H9 (cell line): ENCODE measurements at regions not wholly inside any gene's neighbourhood (a gene's known extent, or its start where the extent isn't known, plus 50 kb on each side); places are given as distances from the start of the nearest gene placed in this dataset.
A peak's percentile ranks its signal among the peaks of the same experiment; 100 is the strongest.

Experiments
- DNase-seq: peaks from one replicate; pipeline ENCODE4 v3.0.0-alpha.2; 2017
- H2AFZ ChIP-seq: one replicate; pipeline ENCODE4 v1.6.1; 2013; ENCODE audit warnings: mild to moderate bottlenecking, low read length, control low read depth, moderate library complexity
- H2AK5ac ChIP-seq: 2 replicates; pipeline ENCODE4 v1.6.1; 2013; ENCODE audit warnings: low read length, control low read depth, mixed read lengths; ENCODE audit not compliant: insufficient read length
- H2BK120ac ChIP-seq: one replicate; pipeline ENCODE4 v1.6.1; 2013; ENCODE audit warnings: low read depth, mild to moderate bottlenecking, low read length, control low read depth, inconsistent platforms; ENCODE audit not compliant: poor library complexity, severe bottlenecking
- H2BK12ac ChIP-seq: 2 replicates; pipeline ENCODE4 v1.6.1; 2013; ENCODE audit warnings: low read length, control low read depth, mixed read lengths, low read depth; ENCODE audit not compliant: insufficient read length
- H2BK15ac ChIP-seq: 2 replicates; pipeline ENCODE4 v1.6.1; 2013; ENCODE audit warnings: low read depth, low read length, control low read depth
- H2BK20ac ChIP-seq: one replicate; pipeline ENCODE4 v1.6.1; 2013; ENCODE audit warnings: low read depth, mild to moderate bottlenecking, low read length, control low read depth, inconsistent platforms; ENCODE audit not compliant: poor library complexity, severe bottlenecking
- H2BK5ac ChIP-seq: 2 replicates; pipeline ENCODE4 v1.6.1; 2013; ENCODE audit warnings: low read length, control low read depth, mixed read lengths; ENCODE audit not compliant: insufficient read length
- H3K14ac ChIP-seq: 2 replicates; pipeline ENCODE4 v1.6.1; 2013; ENCODE audit warnings: low read length, control low read depth; ENCODE audit not compliant: insufficient read depth
- H3K18ac ChIP-seq: 2 replicates; pipeline ENCODE4 v1.6.1; 2013; ENCODE audit warnings: low read depth, mild to moderate bottlenecking, mixed read lengths, low read length, control low read depth; ENCODE audit not compliant: insufficient read length
- H3K23ac ChIP-seq: 2 replicates; pipeline ENCODE4 v1.6.1; 2013; ENCODE audit warnings: low read length, control low read depth, mixed read lengths, low read depth; ENCODE audit not compliant: insufficient read length
- H3K23me2 ChIP-seq: 2 replicates; pipeline ENCODE4 v1.6.1; 2013; ENCODE audit warnings: low read depth, mild to moderate bottlenecking, mixed read lengths, low read length, control low read depth; ENCODE audit not compliant: insufficient read length, poor library complexity, severe bottlenecking
- H3K27ac ChIP-seq: 2 replicates; pipeline ENCODE4 v1.5.1; 2013; ENCODE audit warnings: low read length, control low read depth, mixed read lengths, low read depth; ENCODE audit not compliant: insufficient read length
- H3K27me3 ChIP-seq: 2 replicates; pipeline ENCODE4 v1.6.1; 2013; ENCODE audit warnings: low read length, control low read depth, inconsistent platforms; ENCODE audit not compliant: insufficient read depth
- H3K4ac ChIP-seq: 2 replicates; pipeline ENCODE4 v1.6.1; 2013; ENCODE audit warnings: low read depth, mild to moderate bottlenecking, control low read depth, inconsistent platforms, low read length, moderate library complexity
- H3K4me1 ChIP-seq: 2 replicates; pipeline ENCODE4 v1.6.1; 2013; ENCODE audit warnings: low read length, control low read depth, inconsistent platforms; ENCODE audit not compliant: insufficient read depth
- H3K4me2 ChIP-seq: 2 replicates; pipeline ENCODE4 v1.6.1; 2013; ENCODE audit warnings: low read length, control low read depth, mixed read lengths; ENCODE audit not compliant: insufficient read length, insufficient read depth
- H3K56ac ChIP-seq: 2 replicates; pipeline ENCODE4 v1.6.1; 2013; ENCODE audit warnings: low read depth, mild to moderate bottlenecking, mixed read lengths, low read length, control low read depth; ENCODE audit not compliant: insufficient read length
- H3K79me1 ChIP-seq: 2 replicates; pipeline ENCODE4 v1.6.1; 2013; ENCODE audit warnings: low read depth, mild to moderate bottlenecking, moderate library complexity, low read length, control low read depth, inconsistent platforms; ENCODE audit not compliant: insufficient read depth, poor library complexity, severe bottlenecking
- H3K79me2 ChIP-seq: 2 replicates; pipeline ENCODE4 v1.6.1; 2013; ENCODE audit warnings: low read length, control low read depth, inconsistent platforms; ENCODE audit not compliant: insufficient read depth
- H3K9ac ChIP-seq: 2 replicates; pipeline ENCODE4 v1.6.1; 2013; ENCODE audit warnings: low read length, control low read depth, mixed read lengths; ENCODE audit not compliant: insufficient read length; ENCODE audit errors: extremely low read depth
- H3K9me3 ChIP-seq: one replicate; pipeline ENCODE4 v1.6.1; 2013; ENCODE audit warnings: low read depth, low read length, inconsistent platforms; ENCODE audit not compliant: control insufficient read depth
- H3T11ph ChIP-seq: one replicate; pipeline ENCODE4 v1.6.1; 2013; ENCODE audit warnings: mild to moderate bottlenecking, low read length, control low read depth, inconsistent platforms
- H4K20me1 ChIP-seq: one replicate; pipeline ENCODE4 v1.6.1; 2013; ENCODE audit not compliant: control insufficient read depth, insufficient read length, insufficient read depth
- H4K5ac ChIP-seq: 2 replicates; pipeline ENCODE4 v1.6.1; 2013; ENCODE audit warnings: low read depth, mild to moderate bottlenecking, mixed read lengths, low read length, control low read depth; ENCODE audit not compliant: insufficient read length
- H4K8ac ChIP-seq: replicated peaks from 2 replicates; pipeline ENCODE4 v1.6.1; 2013; ENCODE audit warnings: low read length, control low read depth, mixed read lengths, low read depth; ENCODE audit not compliant: insufficient read length
- H4K91ac ChIP-seq: 2 replicates; pipeline ENCODE4 v1.6.1; 2013; ENCODE audit warnings: low read depth, mild to moderate bottlenecking, moderate library complexity, mixed read lengths, low read length, control low read depth; ENCODE audit not compliant: insufficient read length
- H3K27ac Mint-ChIP-seq, 3 experiments: 2 replicates in 2 of 3; 3 replicates in 1 of 3; pipeline ENCODE4 v1.8.0; 2020 to 2021; ENCODE audit warnings: mixed read lengths in 3 of 3, mild to moderate bottlenecking in 1 of 3, moderate library complexity in 1 of 3
- H3K27me3 Mint-ChIP-seq: 2 replicates; pipeline ENCODE4 v1.8.0; 2021; ENCODE audit warnings: low read depth, mild to moderate bottlenecking, moderate library complexity, mixed read lengths
- H3K36me3 Mint-ChIP-seq, 3 experiments: 2 replicates in 2 of 3; 3 replicates in 1 of 3; pipeline ENCODE4 v1.8.0; 2020 to 2021; ENCODE audit warnings: low read depth in 3 of 3, mixed read lengths in 3 of 3; ENCODE audit not compliant: insufficient read depth in 1 of 3
- H3K4me1 Mint-ChIP-seq, 2 experiments: 2 replicates each; pipeline ENCODE4 v1.8.0; 2020; ENCODE audit warnings: mixed read lengths in 2 of 2
- H3K4me3 Mint-ChIP-seq, 2 experiments: 2 replicates in 1 of 2; 3 replicates in 1 of 2; pipeline ENCODE4 v1.8.0; 2020 to 2021; ENCODE audit warnings: mild to moderate bottlenecking in 2 of 2, mixed read lengths in 2 of 2, moderate library complexity in 1 of 2
- H3K9me3 Mint-ChIP-seq, 2 experiments: 2 replicates in 1 of 2; 3 replicates in 1 of 2; pipeline ENCODE4 v1.8.0; 2020; ENCODE audit warnings: mild to moderate bottlenecking in 2 of 2, mixed read lengths in 2 of 2, moderate library complexity in 1 of 2
- WGBS: extraction: QIAGEN DNeasy Blood & Tissue Kit; methylation state at CpG from one replicate; pipeline ENCODE4 v1.1.7; 2013; ENCODE audit warnings: missing lambda C conversion rate, low lambda C conversion rate, mixed read lengths; ENCODE audit not compliant: insufficient read length; ENCODE audit errors: extremely low coverage; 5-methylcytosine and 5-hydroxymethylcytosine counted together
- TF ChIP-seq, protein P1 (sequence below): fragments of 200-600 bp; sonication (generic); conservative IDR thresholded peaks from 3 replicates; pipeline ENCODE4 v1.8.0; 2021; ENCODE audit warnings: antibody characterized with exemption, mild to moderate bottlenecking

DNA sequence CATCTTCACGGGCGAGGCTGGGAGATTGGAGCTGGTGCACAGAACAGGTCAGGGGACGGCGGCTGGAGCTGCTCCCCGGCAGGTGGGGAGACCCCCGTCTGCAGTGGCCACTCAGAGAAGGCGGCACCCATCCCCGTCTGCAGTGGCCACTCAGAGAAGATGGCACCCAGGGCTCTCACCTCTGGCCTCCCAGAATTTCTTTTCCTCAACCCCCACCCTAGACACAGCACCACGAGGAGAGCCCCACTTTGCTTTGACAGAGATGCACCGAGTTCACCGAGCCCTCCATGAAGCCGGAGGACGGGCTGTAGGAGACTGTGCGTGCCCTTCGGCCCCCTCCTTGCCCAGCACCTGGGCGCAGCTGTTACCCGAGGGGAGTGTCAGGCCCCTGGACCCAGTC is 201.6 kb upstream of the SALL3 start:
- no peak overlapping the region for H3K9ac ChIP-seq
- H3K56ac ChIP-seq, result no peak overlapping the region
- no peaks in the 10 kb centered on the region for H3K79me2 ChIP-seq
- no peak overlapping the region for H2BK120ac ChIP-seq
- no peak overlapping the region for H2BK12ac ChIP-seq
- H3K9me3 ChIP-seq, result no peaks in the 10 kb centered on the region
- no peak overlapping the region for H2AFZ ChIP-seq
- no peak overlapping the region for H4K8ac ChIP-seq
- no CpG with 5 or more reads among the region's 17 CpGs for WGBS
- H3K4me3 Mint-ChIP-seq, result no peak overlapping the region
- H2BK15ac ChIP-seq, result no peak overlapping the region
- no peak overlapping the region for H3K27ac ChIP-seq
- H3K36me3 Mint-ChIP-seq, result no peaks in the 10 kb centered on the region
- H3K4me1 ChIP-seq, result no peaks in the 10 kb centered on the region
- H4K20me1 ChIP-seq, result no peaks in the 10 kb centered on the region
- H2BK20ac ChIP-seq, result no peak overlapping the region
- H3K4me2 ChIP-seq, result no peak overlapping the region
- peaks cover 0 to 3% of the 10 kb centered on the region in 2 experiments; a peak in 1 of 4 replicates for H3K4me1 Mint-ChIP-seq
- no peak overlapping the region for H3K4ac ChIP-seq
- TF ChIP-seq, protein P1, sequence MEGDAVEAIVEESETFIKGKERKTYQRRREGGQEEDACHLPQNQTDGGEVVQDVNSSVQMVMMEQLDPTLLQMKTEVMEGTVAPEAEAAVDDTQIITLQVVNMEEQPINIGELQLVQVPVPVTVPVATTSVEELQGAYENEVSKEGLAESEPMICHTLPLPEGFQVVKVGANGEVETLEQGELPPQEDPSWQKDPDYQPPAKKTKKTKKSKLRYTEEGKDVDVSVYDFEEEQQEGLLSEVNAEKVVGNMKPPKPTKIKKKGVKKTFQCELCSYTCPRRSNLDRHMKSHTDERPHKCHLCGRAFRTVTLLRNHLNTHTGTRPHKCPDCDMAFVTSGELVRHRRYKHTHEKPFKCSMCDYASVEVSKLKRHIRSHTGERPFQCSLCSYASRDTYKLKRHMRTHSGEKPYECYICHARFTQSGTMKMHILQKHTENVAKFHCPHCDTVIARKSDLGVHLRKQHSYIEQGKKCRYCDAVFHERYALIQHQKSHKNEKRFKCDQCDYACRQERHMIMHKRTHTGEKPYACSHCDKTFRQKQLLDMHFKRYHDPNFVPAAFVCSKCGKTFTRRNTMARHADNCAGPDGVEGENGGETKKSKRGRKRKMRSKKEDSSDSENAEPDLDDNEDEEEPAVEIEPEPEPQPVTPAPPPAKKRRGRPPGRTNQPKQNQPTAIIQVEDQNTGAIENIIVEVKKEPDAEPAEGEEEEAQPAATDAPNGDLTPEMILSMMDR, result no peak
- H3K23ac ChIP-seq, result no peak overlapping the region
- no peak overlapping the region for H4K5ac ChIP-seq
- no peak overlapping the region for H4K91ac ChIP-seq
- no peak for DNase-seq
- peak overlapping the region in 1 of 3 experiments; percentile 27; a peak in 1 of 7 replicates for H3K27ac Mint-ChIP-seq
- H3K79me1 ChIP-seq, result no peaks in the 10 kb centered on the region
- H3K23me2 ChIP-seq, result peaks cover 2% of the 10 kb centered on the region
- no peak overlapping the region for H3K18ac ChIP-seq
- H3K9me3 Mint-ChIP-seq, result no peaks in the 10 kb centered on the region; a peak in 1 of 5 replicates
- H2BK5ac ChIP-seq, result no peak overlapping the region
- no peak overlapping the region for H2AK5ac ChIP-seq
- H3T11ph ChIP-seq, result no peak overlapping the region
- no peak overlapping the region for H3K14ac ChIP-seq
- peaks cover 8% of the 10 kb centered on the region for H3K27me3 Mint-ChIP-seq
- H3K27me3 ChIP-seq, result no peaks in the 10 kb centered on the region
